HEK293 (cell line): ENCODE measurements at regions not wholly inside any gene's neighbourhood (a gene's known extent, or its start where the extent isn't known, plus 50 kb on each side); places are given as distances from the start of the nearest gene placed in this dataset.

Source experiments
- CTCF ChIP-seq: fragments of 450-650 bp; formaldehyde crosslinking; IDR thresholded peaks from 2 replicates; pipeline ENCODE4 v1.5.1; 2016; ENCODE audit warnings: missing biosample characterization, missing genetic modification characterization
- ELK4 ChIP-seq: IDR thresholded peaks from 2 replicates; pipeline ENCODE4 v1.6.1; 2011; ENCODE audit warnings: mild to moderate bottlenecking, low read depth, low read length, borderline replicate concordance
- MZF1 ChIP-seq: fragments of 450-650 bp; formaldehyde crosslinking; IDR thresholded peaks from 2 replicates; pipeline ENCODE4 v1.5.1; 2017; ENCODE audit warnings: missing biosample characterization, missing genetic modification characterization, borderline replicate concordance
- REST ChIP-seq: fragments of 450-650 bp; formaldehyde crosslinking; IDR thresholded peaks from 2 replicates; pipeline ENCODE4 v1.5.1; 2016; ENCODE audit warnings: missing biosample characterization, missing genetic modification characterization
- TRIM28 ChIP-seq: IDR thresholded peaks from 2 replicates; pipeline ENCODE4 v1.6.1; 2011; ENCODE audit warnings: low read length, control low read depth, borderline replicate concordance
- ZBTB21 ChIP-seq: fragments of 450-650 bp; formaldehyde crosslinking; IDR thresholded peaks from 2 replicates; pipeline ENCODE4 v1.5.1; 2017; ENCODE audit warnings: missing biosample characterization, missing genetic modification characterization
- ZNF138 ChIP-seq: fragments of 450-650 bp; formaldehyde crosslinking; IDR thresholded peaks from 2 replicates; pipeline ENCODE4 v1.5.1; 2016; ENCODE audit warnings: missing biosample characterization, missing genetic modification characterization, borderline replicate concordance
- ZNF24 ChIP-seq: fragments of 450-650 bp; formaldehyde crosslinking; IDR thresholded peaks from 2 replicates; pipeline ENCODE4 v1.5.1; 2016; ENCODE audit warnings: missing biosample characterization, missing genetic modification characterization
- ZNF280D ChIP-seq: fragments of 450-650 bp; formaldehyde crosslinking; IDR thresholded peaks from 2 replicates; pipeline ENCODE4 v1.5.1; 2016; ENCODE audit warnings: missing biosample characterization, missing genetic modification characterization
- ZNF561 ChIP-seq: fragments of 450-650 bp; IDR thresholded peaks from 2 replicates; pipeline ENCODE4 v1.5.1; 2018; ENCODE audit warnings: missing biosample characterization, missing genetic modification characterization, borderline replicate concordance
- TF ChIP-seq, protein P1 (sequence below): fragments of 450-650 bp; formaldehyde crosslinking; IDR thresholded peaks from 2 replicates; pipeline ENCODE4 v1.5.1; 2017; ENCODE audit warnings: missing biosample characterization, missing genetic modification characterization

- TF ChIP-seq CTCF (no peak), REST (tag by site-specific recombination) (no peak), ZBTB21 (tag by site-specific recombination) (no peak), ZNF280D (no peak), TRIM28 (no peak), MZF1 (no peak), ZNF561 (tag by site-specific recombination) (no peak), ELK4 (no peak), ZNF138 (tag by site-specific recombination) (no peak), ZNF24 (tag by site-specific recombination) (no peak)
- TF ChIP-seq, protein P1, sequence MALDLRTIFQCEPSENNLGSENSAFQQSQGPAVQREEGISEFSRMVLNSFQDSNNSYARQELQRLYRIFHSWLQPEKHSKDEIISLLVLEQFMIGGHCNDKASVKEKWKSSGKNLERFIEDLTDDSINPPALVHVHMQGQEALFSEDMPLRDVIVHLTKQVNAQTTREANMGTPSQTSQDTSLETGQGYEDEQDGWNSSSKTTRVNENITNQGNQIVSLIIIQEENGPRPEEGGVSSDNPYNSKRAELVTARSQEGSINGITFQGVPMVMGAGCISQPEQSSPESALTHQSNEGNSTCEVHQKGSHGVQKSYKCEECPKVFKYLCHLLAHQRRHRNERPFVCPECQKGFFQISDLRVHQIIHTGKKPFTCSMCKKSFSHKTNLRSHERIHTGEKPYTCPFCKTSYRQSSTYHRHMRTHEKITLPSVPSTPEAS (tag by site-specific recombination): no peak
These were observed 385.6 kb upstream of the NPVF start for GRCh38 chr7:25613912-25614311.
